HG03521 (cell line): ENCODE measurements at regions not wholly inside any gene's neighbourhood (a gene's known extent, or its start where the extent isn't known, plus 50 kb on each side); places are given as distances from the start of the nearest gene placed in this dataset.

Source experiments
- ATAC-seq: cut with Tn5 transposase; IDR thresholded peaks from one replicate; pipeline ENCODE4 v1.9.1; 2021; ENCODE audit warnings: mild to moderate bottlenecking, moderate library complexity; ENCODE audit not compliant: unreplicated experiment

DNA sequence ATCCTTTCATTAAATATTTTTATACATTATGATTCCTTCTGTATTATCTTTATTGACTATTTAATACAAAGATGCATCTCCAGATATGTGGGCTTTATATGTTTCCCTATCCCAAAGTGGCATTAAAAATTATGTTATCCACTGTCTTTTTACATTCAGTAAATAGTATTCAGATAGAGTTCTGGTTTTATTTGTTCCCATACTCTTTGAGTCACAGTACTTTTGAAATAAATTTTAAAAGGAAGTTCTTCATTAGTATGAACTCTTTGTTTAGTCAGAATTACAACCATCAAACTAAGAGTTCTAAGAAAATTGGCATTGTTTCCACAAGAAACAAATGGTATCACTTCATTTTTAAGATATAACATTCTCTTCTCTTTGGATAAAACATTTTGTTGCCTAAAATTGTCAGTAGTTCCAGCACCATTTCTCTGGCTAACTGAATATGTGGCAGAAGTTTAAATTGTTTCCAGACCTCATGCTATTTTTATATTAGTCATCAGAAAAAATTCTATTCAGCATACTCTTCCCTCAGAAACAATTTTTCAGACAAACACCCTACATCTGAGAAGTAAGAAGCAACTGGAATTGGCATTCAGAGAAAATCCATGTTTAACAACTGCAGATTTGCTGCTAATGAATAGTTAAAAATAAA, 88.5 kb upstream of the COL5A2 start:
- ATAC-seq: no peak

DNA sequence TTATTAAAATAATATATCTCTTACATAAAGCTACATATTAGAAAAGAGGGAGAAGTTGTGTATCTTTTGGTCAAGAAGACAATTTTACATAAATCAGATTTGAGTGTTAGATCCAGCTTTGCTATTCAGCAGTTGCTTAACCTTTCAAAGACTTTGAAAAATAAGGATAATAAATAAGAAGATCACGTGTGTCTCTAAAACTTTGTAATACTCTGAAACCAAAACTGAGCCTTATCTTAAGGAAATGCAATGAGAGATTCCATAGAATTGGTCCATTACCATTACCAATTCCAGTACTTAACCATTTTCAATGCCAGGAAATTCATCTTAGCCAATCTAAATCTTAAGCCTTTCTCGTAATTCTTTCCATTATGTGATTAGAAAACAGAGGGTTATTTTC, 89.2 kb upstream of the COL5A2 start:
- no peak for ATAC-seq

DNA sequence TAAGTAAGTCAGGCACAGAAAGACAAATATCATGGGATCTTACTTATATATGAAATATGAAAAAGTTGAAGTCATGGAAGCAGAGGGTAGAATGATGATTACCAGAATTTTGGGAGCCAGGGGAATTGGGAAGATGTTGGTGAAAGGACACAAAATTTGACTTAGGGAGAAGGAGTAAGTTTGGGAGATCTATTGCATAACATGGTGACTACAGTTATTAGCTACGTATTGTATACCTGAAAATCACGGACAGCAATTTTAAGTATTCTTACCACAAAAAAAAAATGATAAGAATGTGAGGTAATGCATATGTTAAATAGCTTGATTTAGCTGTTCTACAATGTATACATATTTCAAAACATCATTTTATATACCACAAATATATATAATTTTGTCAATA, 94.2 kb upstream of the COL5A2 start:
- ATAC-seq: no peak

DNA sequence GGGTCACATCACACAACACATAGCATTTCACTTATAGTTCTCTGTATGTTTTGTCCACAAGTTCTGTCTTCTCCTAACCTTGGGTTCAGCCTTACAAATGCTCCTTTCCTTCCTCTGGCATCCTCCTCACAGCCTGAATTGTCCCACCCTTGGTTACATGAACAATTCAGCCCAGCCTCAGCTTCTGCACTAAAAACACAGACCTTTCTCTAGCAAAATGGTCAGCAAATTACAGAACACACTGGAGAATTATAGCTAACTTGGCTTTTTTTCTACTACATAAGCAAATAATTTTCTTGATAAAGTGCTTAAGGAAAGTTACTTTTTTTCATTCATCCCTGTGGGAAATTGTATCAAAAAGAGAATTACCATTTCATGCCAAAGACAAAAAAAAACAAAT, 94.8 kb upstream of the COL5A2 start:
- ATAC-seq: no peak

DNA sequence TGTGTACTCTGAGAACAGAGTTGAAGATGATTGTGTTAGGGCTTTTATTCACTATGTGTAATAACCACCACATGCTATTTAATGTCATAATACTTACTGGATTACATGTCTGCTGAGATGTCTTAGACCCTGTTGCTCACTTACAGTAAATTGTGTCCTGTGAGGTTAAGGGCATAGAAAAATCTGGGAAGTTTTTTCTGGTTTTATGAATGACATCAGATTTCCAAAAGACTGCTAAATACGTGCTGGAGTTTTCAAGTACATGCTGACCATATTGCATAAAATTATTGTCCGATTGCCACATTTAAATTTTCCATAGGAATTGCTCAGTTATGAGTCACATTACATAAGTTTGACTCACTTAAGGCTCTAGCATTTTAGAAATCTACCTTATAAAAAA, 96.7 kb upstream of the COL5A2 start:
- no peak for ATAC-seq

DNA sequence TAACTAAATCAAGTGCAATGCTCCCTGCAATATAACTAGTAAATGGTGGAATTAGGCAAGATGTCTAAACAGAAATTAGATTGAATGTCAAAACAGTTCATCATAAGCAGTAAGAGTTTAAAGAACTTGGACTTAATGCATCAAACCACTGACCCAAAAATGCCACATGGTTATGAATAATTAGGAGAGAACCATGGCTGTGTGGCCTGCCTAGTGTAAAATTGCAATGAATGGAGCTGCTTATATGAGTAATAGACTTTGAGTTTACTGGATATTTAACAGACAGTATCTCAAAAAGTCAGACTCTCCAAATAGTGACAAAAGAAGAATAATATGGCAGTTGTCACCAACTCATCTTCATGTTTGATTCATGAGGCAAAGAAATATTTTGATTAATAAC, 101.6 kb upstream of the COL5A2 start:
- ATAC-seq: no peak

DNA sequence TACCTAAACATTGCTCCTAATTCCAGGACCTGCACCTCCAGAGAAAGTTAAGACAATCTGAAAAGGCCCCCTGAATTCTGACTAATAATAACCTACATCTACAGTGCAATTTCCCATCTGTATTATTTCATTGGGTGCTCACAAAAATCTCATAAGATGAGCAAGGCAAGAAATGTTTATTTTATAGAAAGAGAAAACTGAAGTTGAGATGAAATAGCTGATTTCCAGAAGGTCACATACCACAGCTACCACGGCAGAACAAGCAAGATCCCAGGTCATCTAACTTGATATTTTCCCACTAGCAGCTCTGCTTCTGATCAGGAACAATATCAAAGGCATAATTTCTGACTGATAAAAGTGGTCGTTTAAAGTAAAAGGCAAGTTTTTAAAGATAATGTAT, 105.8 kb upstream of the COL5A2 start:
- ATAC-seq: no peak

DNA sequence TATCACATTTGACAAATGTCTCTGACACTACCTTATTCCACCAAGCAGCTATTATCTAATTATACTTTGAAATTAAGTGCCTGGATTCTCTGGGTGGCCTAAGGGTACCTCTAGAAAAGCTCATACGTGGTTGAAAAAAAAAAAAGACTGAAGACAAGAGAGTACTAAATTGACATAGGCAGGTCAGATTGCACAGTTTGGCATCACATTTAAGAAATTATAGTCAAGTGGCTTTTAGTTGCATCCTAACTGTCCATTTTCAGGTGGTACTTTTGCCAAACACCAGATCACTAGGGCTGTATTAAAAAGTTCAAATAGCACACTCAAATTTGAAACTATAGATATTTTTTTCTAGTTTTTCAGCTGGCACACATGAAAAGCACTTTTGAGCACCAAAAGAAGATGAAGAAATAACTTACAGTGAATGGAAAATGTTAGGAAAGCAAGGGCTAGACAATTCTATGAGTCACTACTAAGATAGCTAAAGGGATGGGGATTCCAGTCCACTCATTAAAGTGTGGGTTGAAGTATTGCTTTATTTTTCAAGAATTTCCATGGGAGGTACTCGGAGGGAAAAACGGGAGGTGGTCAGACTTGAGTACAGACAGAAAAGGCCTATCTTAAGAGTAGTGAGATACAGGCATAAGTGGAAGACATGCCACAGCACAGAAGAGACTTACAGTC, 106.5 kb upstream of the COL5A2 start:
- ATAC-seq: no peak

DNA sequence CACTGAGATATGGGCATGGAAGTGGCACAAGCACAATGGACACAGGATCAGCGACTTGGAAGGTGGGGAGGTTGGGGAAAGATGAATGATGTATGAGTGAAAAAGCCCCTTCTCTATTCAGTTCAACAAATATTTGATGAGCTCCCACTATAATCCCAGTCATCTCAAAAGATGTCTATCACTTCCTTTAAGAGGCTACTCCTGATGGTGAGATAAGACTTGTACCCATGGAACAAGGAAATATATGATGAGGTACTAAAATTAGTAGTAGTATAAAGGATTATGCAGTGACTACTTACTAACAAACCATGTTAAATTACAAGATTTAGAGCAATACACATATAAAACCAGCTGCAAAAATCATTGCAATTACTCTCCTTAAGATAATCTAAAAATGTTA, 107.8 kb upstream of the COL5A2 start:
- no peak for ATAC-seq

DNA sequence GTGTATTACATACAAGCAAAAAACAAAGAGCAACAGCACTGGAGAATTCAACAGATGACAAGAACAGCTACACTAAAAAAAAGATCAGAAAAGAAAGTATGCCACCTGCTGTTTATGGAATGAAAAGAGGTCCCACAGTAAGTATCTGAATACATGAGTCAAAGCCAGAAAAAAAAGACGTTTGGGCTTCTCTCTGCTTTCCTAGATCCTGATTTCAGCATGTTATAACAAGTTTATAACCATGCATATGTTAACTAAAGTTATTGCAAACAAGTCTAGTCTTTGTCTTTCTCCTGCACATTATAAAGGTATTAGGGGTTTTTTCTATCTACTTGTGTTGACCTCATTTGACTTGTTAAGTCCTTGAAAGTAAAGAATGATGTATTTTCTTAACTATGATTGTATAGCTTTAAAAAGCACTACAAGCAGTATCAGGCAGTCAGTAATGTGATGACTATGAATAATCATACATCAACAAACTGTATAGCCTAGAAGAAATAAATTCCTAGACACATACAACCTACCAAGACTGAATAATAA, 108.5 kb upstream of the COL5A2 start:
- ATAC-seq: peak; percentile 82

DNA sequence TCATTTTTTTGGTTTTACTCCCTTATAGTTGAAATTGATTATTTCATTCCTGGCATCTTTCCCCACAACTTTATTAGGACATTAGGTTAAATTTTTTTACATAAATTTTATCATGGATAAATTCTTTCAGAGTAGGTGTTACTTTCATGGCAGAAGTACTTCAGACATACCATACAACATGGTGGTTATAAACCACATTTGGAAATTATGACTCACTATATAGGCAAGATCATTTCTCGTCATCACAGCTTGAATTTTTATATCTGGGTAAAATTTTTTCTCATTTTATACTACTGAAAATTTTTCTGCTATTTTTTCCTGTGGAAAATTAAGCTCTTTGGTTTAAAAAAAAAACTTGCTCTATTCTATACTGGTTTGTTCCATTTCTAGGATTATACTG, 111.9 kb upstream of the COL5A2 start:
- ATAC-seq: no peak

DNA sequence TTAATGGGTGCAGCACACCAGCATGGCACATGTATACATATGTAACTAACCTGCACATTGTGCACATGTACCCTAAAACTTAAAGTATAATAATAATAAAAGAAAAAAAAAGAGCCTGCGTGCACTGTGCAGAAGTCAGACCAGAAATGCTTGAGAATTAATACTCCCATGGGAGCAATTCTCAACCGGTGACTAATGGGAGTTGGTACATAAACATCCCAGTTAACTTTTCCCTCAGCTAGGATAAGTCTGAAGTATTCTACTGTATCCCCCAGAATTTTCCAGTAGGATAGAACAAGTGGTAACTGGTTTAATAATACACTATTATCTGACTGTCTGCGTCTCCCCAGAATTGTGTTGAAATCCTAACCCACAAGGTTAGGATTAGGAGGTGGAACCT, 113.6 kb upstream of the COL5A2 start:
- no peak for ATAC-seq

DNA sequence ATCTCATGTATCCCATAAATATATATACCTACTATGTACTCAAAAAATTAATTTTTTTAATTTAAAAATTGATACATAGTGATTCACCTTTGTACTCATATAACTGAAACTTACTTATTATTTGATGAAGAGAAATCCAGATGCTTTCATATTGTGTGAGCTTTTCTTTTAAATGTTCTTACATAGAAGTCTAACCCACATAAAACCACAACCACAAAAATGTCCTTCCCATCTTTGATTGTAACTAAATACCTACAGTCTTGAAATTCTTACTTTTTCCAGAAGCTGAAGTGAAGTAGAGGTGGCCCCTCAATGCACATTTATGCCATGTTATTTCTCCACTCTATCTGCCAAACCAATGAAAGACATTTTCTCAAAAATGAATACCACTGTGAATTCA, 117.9 kb upstream of the COL5A2 start:
- no peak for ATAC-seq

DNA sequence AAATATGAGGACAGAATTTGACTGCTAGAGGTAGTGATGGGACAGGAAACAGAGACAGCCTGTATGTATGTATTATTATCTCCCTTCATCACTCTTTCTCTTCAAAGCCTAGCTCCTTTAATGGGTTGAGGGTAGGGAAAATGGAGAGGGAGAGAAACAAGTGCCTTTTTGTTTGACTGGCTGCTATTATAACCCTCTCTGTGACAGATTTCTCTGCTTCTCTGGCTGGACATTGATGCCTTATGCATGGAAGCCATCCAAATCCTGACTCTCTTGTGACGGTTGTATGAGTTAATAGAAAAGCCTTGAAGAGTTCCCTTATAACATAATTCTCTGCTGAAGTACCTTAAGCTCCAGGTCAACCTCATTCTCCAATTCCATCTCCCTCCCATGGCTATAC, 118.5 kb upstream of the COL5A2 start:
- ATAC-seq: no peak

DNA sequence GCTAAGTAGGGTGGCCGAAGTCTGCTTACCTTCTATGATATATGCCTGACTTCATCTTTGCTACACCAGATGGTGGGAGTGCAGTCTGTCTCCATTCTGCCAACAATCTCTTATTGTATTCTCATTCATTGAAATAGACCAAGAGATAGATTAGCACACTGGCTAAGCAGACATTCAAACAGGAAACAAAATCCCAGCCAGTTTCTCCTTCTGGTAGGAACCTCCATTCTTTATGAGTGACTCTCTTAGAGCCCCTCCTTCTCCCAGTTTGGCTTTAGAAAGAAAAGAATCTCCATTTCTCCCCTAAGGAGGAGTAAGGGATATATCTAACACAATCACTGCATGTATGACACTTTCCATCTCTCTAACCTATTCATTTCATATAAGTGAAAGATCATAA, 118.9 kb upstream of the COL5A2 start:
- no peak for ATAC-seq

DNA sequence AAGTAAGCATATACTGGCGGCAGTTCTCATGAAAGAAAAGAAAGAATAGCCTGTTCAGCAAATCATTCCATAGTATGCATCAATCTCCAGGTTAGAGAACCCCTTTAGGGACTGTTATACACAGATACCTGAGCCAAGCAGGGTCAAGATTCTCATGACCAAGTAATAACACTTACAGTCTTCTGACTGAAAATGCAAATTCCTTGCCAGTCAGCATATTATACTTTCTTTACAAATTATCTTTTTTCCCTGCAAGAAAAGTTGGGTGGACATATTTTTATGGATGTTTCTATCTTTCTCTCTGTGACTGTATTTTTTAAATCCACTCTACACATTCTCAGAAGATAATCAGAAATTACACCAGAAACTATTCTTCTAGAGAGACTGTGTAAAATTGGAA, 120.4 kb upstream of the COL5A2 start:
- ATAC-seq: no peak

DNA sequence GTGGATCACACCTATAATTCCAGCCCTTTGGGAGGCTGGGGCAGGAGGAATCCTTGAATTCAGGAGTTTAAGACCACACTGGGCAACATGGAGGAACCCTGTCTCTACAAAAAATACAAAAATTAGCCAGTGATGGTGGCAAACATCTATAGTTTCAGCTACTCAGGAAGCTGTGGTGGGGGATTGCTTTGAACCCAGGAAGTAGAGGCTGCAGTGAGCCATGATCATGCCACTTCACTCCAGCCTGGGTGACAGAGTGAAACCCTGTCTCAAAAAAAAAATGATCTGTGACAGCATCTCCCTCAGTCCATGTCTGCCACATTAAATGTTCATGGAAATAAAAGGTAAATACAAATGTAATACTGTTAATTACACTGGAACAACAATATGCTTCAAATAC, 121.4 kb upstream of the COL5A2 start:
- no peak for ATAC-seq

DNA sequence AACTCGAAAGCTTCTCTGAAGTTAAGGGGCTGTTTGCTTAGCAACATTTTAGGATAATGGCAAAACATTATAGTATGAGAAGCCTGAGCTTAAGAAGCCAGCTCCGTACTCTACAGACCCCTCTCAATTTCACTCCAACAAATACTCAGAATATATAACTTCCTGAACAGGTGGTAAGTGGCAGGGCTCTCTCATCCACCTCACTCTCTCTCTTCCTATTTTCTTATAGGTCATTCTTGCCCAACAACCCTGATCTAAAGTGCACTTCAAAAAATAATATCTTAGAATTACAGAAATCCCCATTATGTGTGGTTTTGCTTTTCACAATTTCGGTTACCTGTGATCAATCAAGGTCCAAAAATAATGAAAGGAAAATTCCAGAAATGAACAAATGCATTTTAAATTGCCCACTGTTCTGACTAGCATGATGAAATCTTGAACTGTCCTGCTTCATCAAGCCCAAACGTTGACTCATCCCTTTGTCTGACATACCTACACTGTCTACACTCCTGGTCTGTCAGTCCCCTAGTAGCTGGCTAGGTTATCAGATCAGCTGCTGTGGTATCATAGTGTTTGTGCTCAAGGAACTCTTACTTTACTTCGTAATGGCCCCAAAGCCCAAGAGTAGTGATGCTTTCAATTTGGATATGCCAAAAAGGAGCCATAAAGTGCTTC, 122.8 kb upstream of the COL5A2 start:
- no peak for ATAC-seq

DNA sequence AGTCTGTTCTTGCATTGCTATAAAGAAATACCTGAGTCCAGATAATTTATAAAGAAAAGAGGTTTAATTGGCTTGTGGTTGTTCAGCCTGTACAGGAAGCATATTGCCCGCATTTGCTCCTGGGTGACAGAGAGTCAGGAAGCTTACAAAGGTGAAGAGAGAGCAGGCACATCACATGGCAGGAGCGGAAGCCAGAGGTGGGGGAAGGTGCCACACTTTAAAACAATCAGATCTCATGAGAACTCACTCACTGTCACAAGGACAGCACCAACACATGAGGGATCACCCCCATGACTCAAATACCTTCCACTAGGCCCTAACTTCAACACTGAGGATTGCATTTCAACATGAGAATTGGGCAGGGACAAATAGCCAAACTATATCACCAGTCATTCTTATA, 124.8 kb upstream of the COL5A2 start:
- ATAC-seq: no peak

DNA sequence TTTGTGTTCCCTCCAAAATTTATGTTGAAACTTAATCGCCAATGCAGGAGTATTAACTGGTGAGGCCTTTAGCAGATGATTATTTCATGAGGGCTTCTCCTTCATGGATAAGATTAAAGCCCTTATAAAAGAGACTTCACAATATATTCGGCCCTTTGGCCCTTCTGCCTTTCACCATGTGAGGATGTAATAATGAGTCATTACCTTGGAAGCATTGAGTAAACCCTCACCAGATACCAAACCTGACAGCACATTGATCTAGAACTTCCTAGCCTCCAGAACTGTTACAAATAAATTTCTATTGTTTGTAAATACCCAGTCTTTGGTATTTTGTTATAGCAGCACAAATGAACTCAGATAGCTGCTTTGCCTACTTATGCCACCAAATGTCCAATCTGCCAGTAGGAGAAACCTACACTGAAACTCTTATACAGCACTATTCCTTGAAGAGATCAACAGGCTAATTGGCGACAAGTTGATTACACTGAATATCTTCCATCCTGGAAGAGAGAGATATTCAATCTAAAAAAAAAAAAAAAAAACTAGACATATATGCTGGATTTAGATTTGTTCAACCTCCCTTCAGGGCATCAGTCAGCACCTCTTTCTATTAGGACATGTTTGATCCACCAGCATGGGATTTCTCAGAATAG, 125.9 kb upstream of the COL5A2 start:
- no peak for ATAC-seq

DNA sequence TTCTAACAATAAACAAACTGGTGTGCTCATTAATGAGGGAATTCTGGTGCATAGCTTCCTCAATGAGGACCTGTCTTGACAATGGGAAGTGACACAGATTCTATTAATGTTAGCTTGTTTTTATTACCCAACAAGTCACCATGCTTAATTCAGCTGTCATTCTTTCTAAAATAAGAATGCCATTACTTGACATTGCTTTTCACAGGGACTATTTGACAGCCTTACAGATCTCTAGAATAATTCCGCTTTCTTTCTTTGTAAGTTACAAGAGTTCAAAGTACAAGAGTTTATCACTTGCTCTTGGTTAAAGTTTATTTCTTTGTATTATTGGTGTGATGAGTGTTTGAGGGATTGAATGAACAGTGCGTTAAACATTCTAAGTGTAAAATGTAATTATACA, 127.0 kb upstream of the COL5A2 start:
- ATAC-seq: no peak
